HCT116 (cell line): ENCODE measurements at regions not wholly inside any gene's neighbourhood (a gene's known extent, or its start where the extent isn't known, plus 50 kb on each side); places are given as distances from the start of the nearest gene placed in this dataset.

ENCODE experiments used
- ATAC-seq: fragments of 200-7000 bp; cut with Tn5 transposase; 2 replicates; pipeline ENCODE4 v1.9.1; 2020; ENCODE audit warnings: mild to moderate bottlenecking, moderate library complexity
- BruUV-seq: library from RNA; stranded (reverse); fragments of 400-500 nt; replicated peaks from 2 replicates; lab custom pipeline; 2021; lab: Mats Ljungman, UMichigan
- CTCF ChIA-PET: fragments of 300-600 bp; sonication (Branson Sonifier 250); formaldehyde crosslinking; loops from one replicate; lab custom pipeline; 2021; ENCODE audit warnings: antibody characterized with exemption; lab: Charles Lee
- POLR2A ChIA-PET: fragments of 300-600, 350-600 bp; sonication (Branson Sonifier 250); formaldehyde crosslinking; loops from one replicate; lab custom pipeline; 2021; ENCODE audit warnings: antibody characterized with exemption; lab: Charles Lee
- RAD21 ChIA-PET, 2 experiments: fragments of 300-600 bp; sonication (Branson Sonifier 250); formaldehyde crosslinking; loops; one replicate each; lab custom pipeline; 2023; ENCODE audit warnings: low total read pairs in 2 of 2; ENCODE audit not compliant: uncharacterized antibody in 2 of 2, unreplicated experiment in 2 of 2, low non-redundant PET in 1 of 2; lab: Charles Lee
- DNase-seq: peaks from one replicate; pipeline ENCODE4 v3.0.0-alpha.2; 2010; ENCODE audit warnings: low read depth, low spot score
- H2AFZ ChIP-seq: fragments of 200-600 bp; shearing (Covaris generic), sonication (generic); 2 replicates; pipeline ENCODE4 v1.6.1; 2017; ENCODE audit warnings: low read depth, mixed run types, mixed read lengths, antibody characterized with exemption, low read length; ENCODE audit not compliant: poor library complexity, severe bottlenecking
- H3K27ac ChIP-seq: 2 replicates; pipeline ENCODE4 v1.5.1; 2012; ENCODE audit warnings: low read depth, low read length
- H3K27me3 ChIP-seq: fragments of 200-600 bp; sonication (generic); 2 replicates; pipeline ENCODE4 v1.6.1; 2016; ENCODE audit warnings: mixed run types, low read length, mixed read lengths; ENCODE audit not compliant: insufficient read depth
- H3K36me3 ChIP-seq, 2 experiments: fragments of 200-500 bp in 1 of 2; fragments of 200-600 bp in 1 of 2; sonication (Bioruptor generic) in 1 of 2; sonication (generic) in 1 of 2; 2 replicates each; pipeline versions ENCODE4 v1.5.1 to v1.6.1; 2014 to 2016; ENCODE audit warnings: low read length in 2 of 2, inconsistent platforms in 1 of 2, mixed read lengths in 1 of 2, mixed run types in 1 of 2; ENCODE audit not compliant: insufficient read depth in 2 of 2, control insufficient read depth in 1 of 2
- H3K4me1 ChIP-seq, 2 experiments: fragments of 200-600 bp in 1 of 2; sonication (generic) in 1 of 2; 2 replicates each; pipeline versions ENCODE4 v1.5.1 to v1.6.1; 2012 to 2017; ENCODE audit warnings: low read length in 2 of 2, inconsistent platforms in 1 of 2, mild to moderate bottlenecking in 1 of 2, mixed read lengths in 1 of 2, mixed run types in 1 of 2, moderate library complexity in 1 of 2; ENCODE audit not compliant: insufficient read depth in 2 of 2, control insufficient read depth in 1 of 2
- H3K4me2 ChIP-seq: fragments of 200-600 bp; sonication (generic); 2 replicates; pipeline ENCODE4 v1.6.1; 2017; ENCODE audit warnings: mixed run types, low read length, mixed read lengths
- H3K4me3 ChIP-seq, 2 experiments: fragments of 200-600 bp in 1 of 2; sonication (generic) in 1 of 2; replicated peaks in 1 of 2; 2 replicates each; pipeline ENCODE4 v1.5.1; 2011 to 2016; ENCODE audit warnings: low read length in 2 of 2, control low read depth in 1 of 2, low read depth in 1 of 2, mild to moderate bottlenecking in 1 of 2, mixed read lengths in 1 of 2, mixed run types in 1 of 2
- H3K79me2 ChIP-seq: fragments of 200-600 bp; sonication (generic); 2 replicates; pipeline ENCODE4 v1.6.1; 2017; ENCODE audit warnings: mild to moderate bottlenecking, mixed run types, low read length, moderate library complexity, mixed read lengths; ENCODE audit not compliant: insufficient read depth
- H3K9ac ChIP-seq: fragments of 200-600 bp; sonication (generic); 2 replicates; pipeline ENCODE4 v1.6.1; 2016; ENCODE audit warnings: low read length, mixed read lengths
- H3K9me2 ChIP-seq: fragments of 200-600 bp; sonication (generic), shearing (Covaris generic); 2 replicates; pipeline ENCODE4 v1.6.1; 2017; ENCODE audit warnings: mixed run types, mild to moderate bottlenecking, moderate library complexity; ENCODE audit not compliant: insufficient read depth
- H3K9me3 ChIP-seq, 2 experiments: fragments of 200-500 bp in 1 of 2; fragments of 200-600 bp in 1 of 2; sonication (Bioruptor generic) in 1 of 2; sonication (generic) in 1 of 2; 2 replicates each; pipeline ENCODE4 v1.6.1; 2014 to 2017; ENCODE audit warnings: low read length in 2 of 2, mixed read lengths in 2 of 2, inconsistent platforms in 1 of 2, low read depth in 1 of 2, mild to moderate bottlenecking in 1 of 2, mixed run types in 1 of 2, moderate library complexity in 1 of 2; ENCODE audit not compliant: control insufficient read depth in 1 of 2, insufficient read depth in 1 of 2
- H4K20me1 ChIP-seq: fragments of 200-600 bp; sonication (generic), shearing (Covaris generic); 2 replicates; pipeline ENCODE4 v1.6.1; 2017; ENCODE audit warnings: mixed run types, mild to moderate bottlenecking, moderate library complexity; ENCODE audit not compliant: insufficient read depth
- FOSL1 ChIP-seq: IDR thresholded peaks from 2 replicates; pipeline ENCODE4 v1.6.1; 2012; ENCODE audit warnings: low read depth
- REST ChIP-seq: IDR thresholded peaks from 2 replicates; pipeline ENCODE4 v1.6.1; 2012; ENCODE audit warnings: low read depth
- SIN3A ChIP-seq: IDR thresholded peaks from 2 replicates; pipeline ENCODE4 v1.6.1; 2012; ENCODE audit warnings: low read depth
- SP1 ChIP-seq: IDR thresholded peaks from 2 replicates; pipeline ENCODE4 v1.6.1; 2012; ENCODE audit warnings: low read depth
- ZBTB33 ChIP-seq: IDR thresholded peaks from 2 replicates; pipeline ENCODE4 v1.6.1; 2011; ENCODE audit warnings: mild to moderate bottlenecking, low read length, moderate library complexity; ENCODE audit not compliant: insufficient replicate concordance; ENCODE audit errors: extremely low read depth
- intact Hi-C: fragments of 100-400 bp; cut with micrococcal nuclease; formaldehyde crosslinking; loops from 2 replicates; pipeline ENCODE4 v1.10.0; 2022

GRCh38 chr3:118641608-118642007 is 393.0 kb downstream of the IGSF11 start:
- Histone ChIP-seq H3K9me3 (no peaks in the 10 kb centered on the region), H3K4me3 (no peak overlapping the region), H3K36me3 (no peaks in the 10 kb centered on the region), H3K9me2 (no peaks in the 10 kb centered on the region), H2AFZ (no peak overlapping the region), H3K27me3 (no peaks in the 10 kb centered on the region), H4K20me1 (no peaks in the 10 kb centered on the region), H3K27ac (no peak overlapping the region), H3K4me1 (no peaks in the 10 kb centered on the region), H3K9ac (no peak overlapping the region), H3K79me2 (no peaks in the 10 kb centered on the region), H3K4me2 (no peak overlapping the region)
- ChIA-PET CTCF (no interaction called here), RAD21 (no interaction called here), POLR2A (no interaction called here)
- no peak for DNase-seq
- no TSS peak for BruUV-seq
- intact Hi-C loops: no loop called here
- TF ChIP-seq SIN3A: no peak
- TF ChIP-seq ZBTB33: no peak
- no peak for TF ChIP-seq REST
- no peak for TF ChIP-seq FOSL1
- TF ChIP-seq SP1: no peak
- ATAC-seq: no peak
